ENCODE measurements at regions not wholly inside any gene's neighbourhood (a gene's known extent, or its start where the extent isn't known, plus 50 kb on each side); places are given as distances from the start of the nearest gene placed in this dataset.

DNA sequence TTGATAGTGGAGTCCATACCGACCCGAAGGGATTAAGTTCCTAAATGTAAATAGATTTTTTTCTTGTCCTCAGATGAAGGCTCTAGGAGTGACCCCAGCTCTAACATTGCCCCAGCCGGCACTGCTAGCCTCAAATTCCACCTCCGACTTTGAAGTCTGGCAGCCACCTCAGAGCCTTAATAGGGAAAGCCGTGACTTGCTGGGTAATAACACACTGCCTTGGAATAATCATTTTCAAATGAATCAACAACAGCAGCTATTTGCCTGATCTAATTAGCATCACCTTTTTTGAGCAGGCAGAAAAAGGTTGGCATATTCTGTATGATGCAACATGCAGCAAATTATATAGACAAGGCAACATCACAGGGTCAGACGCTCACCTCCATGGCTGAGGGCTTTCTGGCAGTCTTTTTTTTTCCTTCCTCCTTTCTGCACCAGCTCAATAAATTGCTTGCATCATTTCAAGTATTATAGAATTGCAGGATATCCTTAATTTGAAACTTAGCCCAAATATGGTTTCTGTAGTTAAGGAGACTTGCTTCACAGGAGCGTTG is 276.5 kb upstream of the ATP5MC3 start:
- TF ChIP-seq, protein P1, sequence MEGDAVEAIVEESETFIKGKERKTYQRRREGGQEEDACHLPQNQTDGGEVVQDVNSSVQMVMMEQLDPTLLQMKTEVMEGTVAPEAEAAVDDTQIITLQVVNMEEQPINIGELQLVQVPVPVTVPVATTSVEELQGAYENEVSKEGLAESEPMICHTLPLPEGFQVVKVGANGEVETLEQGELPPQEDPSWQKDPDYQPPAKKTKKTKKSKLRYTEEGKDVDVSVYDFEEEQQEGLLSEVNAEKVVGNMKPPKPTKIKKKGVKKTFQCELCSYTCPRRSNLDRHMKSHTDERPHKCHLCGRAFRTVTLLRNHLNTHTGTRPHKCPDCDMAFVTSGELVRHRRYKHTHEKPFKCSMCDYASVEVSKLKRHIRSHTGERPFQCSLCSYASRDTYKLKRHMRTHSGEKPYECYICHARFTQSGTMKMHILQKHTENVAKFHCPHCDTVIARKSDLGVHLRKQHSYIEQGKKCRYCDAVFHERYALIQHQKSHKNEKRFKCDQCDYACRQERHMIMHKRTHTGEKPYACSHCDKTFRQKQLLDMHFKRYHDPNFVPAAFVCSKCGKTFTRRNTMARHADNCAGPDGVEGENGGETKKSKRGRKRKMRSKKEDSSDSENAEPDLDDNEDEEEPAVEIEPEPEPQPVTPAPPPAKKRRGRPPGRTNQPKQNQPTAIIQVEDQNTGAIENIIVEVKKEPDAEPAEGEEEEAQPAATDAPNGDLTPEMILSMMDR (IDR thresholded peaks at IDR 0.05): no peak
- TF ChIP-seq POLR2A (IDR thresholded peaks at IDR 0.05; ENCODE audit: low read depth) (no peak), POLR2AphosphoS5 (IDR thresholded peaks at IDR 0.05) (no peak), EP300 (IDR thresholded peaks at IDR 0.05) (no peak)

Data from esophagus muscularis mucosa (tissue), 4 donors.